GM12878 (cell line): ENCODE measurements at regions not wholly inside any gene's neighbourhood (a gene's known extent, or its start where the extent isn't known, plus 50 kb on each side); places are given as distances from the start of the nearest gene placed in this dataset.

Experiments used
- BRCA1 ChIP-seq: IDR thresholded peaks from 2 replicates; pipeline ENCODE4 v1.6.1; 2011; ENCODE audit warnings: low read depth, low read length, improper control_type of control experiment
- CEBPB ChIP-seq, 2 experiments: fragments of 150-350 bp in 1 of 2; IDR thresholded peaks; 2 replicates each; pipeline ENCODE4 v1.6.1; 2012 to 2014; ENCODE audit warnings: low read depth in 2 of 2, low read length in 2 of 2, borderline replicate concordance in 1 of 2, inconsistent platforms in 1 of 2
- CTCF ChIP-seq, 3 experiments: IDR thresholded peaks in 2 of 3; conservative IDR thresholded peaks in 1 of 3; 2 replicates each; pipeline ENCODE4 v1.5.1; 2011; ENCODE audit warnings: low read depth in 3 of 3, low read length in 3 of 3, mild to moderate bottlenecking in 3 of 3, control low read depth in 2 of 3, moderate library complexity in 2 of 3, inconsistent platforms in 1 of 3, mixed read lengths in 1 of 3; ENCODE audit not compliant: control insufficient read depth in 2 of 3, insufficient read depth in 1 of 3; ENCODE audit errors: extremely low read depth in 1 of 3
- ESRRA ChIP-seq: IDR thresholded peaks from 2 replicates; pipeline ENCODE4 v1.6.1; 2012; ENCODE audit warnings: mild to moderate bottlenecking, low read length, improper control_type of control experiment
- EZH2 ChIP-seq: IDR thresholded peaks from 2 replicates; pipeline ENCODE4 v1.6.1; 2012; ENCODE audit warnings: low read depth, mild to moderate bottlenecking, control low read depth, inconsistent platforms, low read length, borderline replicate concordance; ENCODE audit not compliant: control insufficient read depth
- FOXK2 ChIP-seq: fragments of 450-650 bp; IDR thresholded peaks from 2 replicates; pipeline ENCODE4 v1.6.1; 2017; ENCODE audit warnings: mild to moderate bottlenecking, moderate library complexity
- JUND ChIP-seq: IDR thresholded peaks from 2 replicates; pipeline ENCODE4 v1.6.1; 2012; ENCODE audit warnings: low read depth, mild to moderate bottlenecking, low read length, improper control_type of control experiment, moderate library complexity
- MTA3 ChIP-seq: IDR thresholded peaks from 2 replicates; pipeline ENCODE4 v1.6.1; 2012; ENCODE audit warnings: low read length, inconsistent platforms, borderline replicate concordance
- MYC ChIP-seq: IDR thresholded peaks from 2 replicates; pipeline ENCODE4 v1.6.1; 2011; ENCODE audit warnings: mild to moderate bottlenecking, low read length, moderate library complexity, inconsistent platforms; ENCODE audit not compliant: insufficient read depth, insufficient replicate concordance, insufficient read length, severe bottlenecking
- POLR2A ChIP-seq: IDR thresholded peaks from 2 replicates; pipeline ENCODE4 v1.6.1; 2011; ENCODE audit warnings: low read depth, mild to moderate bottlenecking, low read length
- SUPT20H ChIP-seq: IDR thresholded peaks from 2 replicates; pipeline ENCODE4 v1.6.1; 2011; ENCODE audit warnings: low read depth, mild to moderate bottlenecking, low read length, moderate library complexity, borderline replicate concordance; ENCODE audit not compliant: control insufficient read depth

DNA sequence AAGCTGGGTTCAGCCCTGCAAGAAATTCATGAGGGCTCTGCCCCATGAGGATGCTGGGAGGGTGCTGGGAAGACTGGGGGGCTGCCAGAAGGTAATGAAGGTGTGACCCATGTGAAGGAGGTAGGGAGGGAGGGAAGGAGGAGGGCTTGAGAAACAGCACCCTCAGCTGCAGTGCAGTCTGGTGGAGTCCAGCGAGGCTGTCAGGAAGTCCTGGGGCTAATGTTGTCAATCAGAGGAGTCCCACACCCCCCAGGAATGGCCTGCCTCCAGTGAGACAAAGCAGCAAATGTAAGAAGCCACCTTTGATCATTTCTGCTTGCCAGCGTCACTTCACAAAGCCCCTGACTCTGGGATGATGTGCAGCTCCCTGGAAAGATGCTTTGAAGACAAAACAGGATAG, 248.4 kb downstream of the SH3BP4 start:
- TF ChIP-seq CTCF (IDR thresholded peaks at IDR 0.05 in 2 of 3, conservative IDR thresholded peaks at IDR 0.05 in 1 of 3; ENCODE audit: control insufficient read depth in 2 of 3, extremely low read depth in 1 of 3, insufficient read depth in 1 of 3, low read depth in 3 of 3, low read length in 3 of 3) (no peak), CEBPB (IDR thresholded peaks at IDR 0.05; ENCODE audit: borderline replicate concordance in 1 of 2, low read depth in 2 of 2, low read length in 2 of 2) (no peak), POLR2A (no peak), ESRRA (no peak), MTA3 (no peak), SUPT20H (no peak), EZH2 (no peak), FOXK2 (no peak), BRCA1 (no peak), JUND (no peak), MYC (no peak)
